ENCODE measurements at regions not wholly inside any gene's neighbourhood (a gene's known extent, or its start where the extent isn't known, plus 50 kb on each side); places are given as distances from the start of the nearest gene placed in this dataset.

GRCh38 chr5:5793242-5794117, 371.0 kb downstream of the ICE1 start:
- Histone ChIP-seq H3K9me3 (no peaks in the 10 kb centered on the region), H3K4me3 (no peak overlapping the region), H3K4me1 (no peaks in the 10 kb centered on the region), H3K36me3 (no peaks in the 10 kb centered on the region), H3K27me3 (no peaks in the 10 kb centered on the region), H3K27ac (no peak overlapping the region)
- DNase-seq (ENCODE audit: low spot score): no peak
- TF ChIP-seq CTCF (IDR thresholded peaks at IDR 0.05): no peak

GRCh38 chr5:5792106-5792505, 369.6 kb downstream of the ICE1 start:
- Histone ChIP-seq H3K27ac (no peak overlapping the region), H3K4me1 (no peaks in the 10 kb centered on the region), H3K9me3 (no peaks in the 10 kb centered on the region), H3K36me3 (no peaks in the 10 kb centered on the region), H3K27me3 (no peaks in the 10 kb centered on the region), H3K4me3 (no peak overlapping the region)
- no peak for TF ChIP-seq CTCF (IDR thresholded peaks at IDR 0.05)
- no peak for DNase-seq (ENCODE audit: low spot score)

GRCh38 chr5:5788793-5789192, 366.3 kb downstream of the ICE1 start:
- TF ChIP-seq CTCF (IDR thresholded peaks at IDR 0.05): no peak
- H3K4me1 ChIP-seq: no peaks in the 10 kb centered on the region

GRCh38 chr5:5787373-5787772, 364.9 kb downstream of the ICE1 start:
- DNase-seq (ENCODE audit: low spot score): no peak
- Histone ChIP-seq H3K9me3 (no peaks in the 10 kb centered on the region), H3K4me1 (no peaks in the 10 kb centered on the region), H3K4me3 (no peak overlapping the region), H3K36me3 (no peaks in the 10 kb centered on the region), H3K27ac (no peak overlapping the region), H3K27me3 (no peaks in the 10 kb centered on the region)
- no peak for TF ChIP-seq CTCF (IDR thresholded peaks at IDR 0.05)

More at GRCh38 chr5:5788793-5789192, 366.3 kb downstream of the ICE1 start:
- Histone ChIP-seq H3K36me3 (no peaks in the 10 kb centered on the region), H3K9me3 (no peaks in the 10 kb centered on the region), H3K27me3 (no peaks in the 10 kb centered on the region), H3K4me3 (no peak overlapping the region), H3K27ac (no peak overlapping the region)
- DNase-seq (ENCODE audit: low spot score): no peak

GRCh38 chr5:5784101-5784500, 361.6 kb downstream of the ICE1 start:
- no peak overlapping the region for H3K4me3 ChIP-seq
- TF ChIP-seq CTCF (IDR thresholded peaks at IDR 0.05): no peak

GRCh38 chr5:5783021-5783420, 360.5 kb downstream of the ICE1 start:
- Histone ChIP-seq H3K9me3 (no peaks in the 10 kb centered on the region), H3K36me3 (no peaks in the 10 kb centered on the region), H3K4me3 (no peak overlapping the region), H3K27ac (no peak overlapping the region), H3K27me3 (no peaks in the 10 kb centered on the region), H3K4me1 (no peaks in the 10 kb centered on the region)
- TF ChIP-seq CTCF (IDR thresholded peaks at IDR 0.05): no peak
- no peak for DNase-seq (ENCODE audit: low spot score)

More at GRCh38 chr5:5784101-5784500, 361.6 kb downstream of the ICE1 start:
- no peaks in the 10 kb centered on the region for H3K4me1 ChIP-seq
- H3K27me3 ChIP-seq: no peaks in the 10 kb centered on the region
- H3K9me3 ChIP-seq: no peaks in the 10 kb centered on the region
- H3K36me3 ChIP-seq: no peaks in the 10 kb centered on the region
- no peak overlapping the region for H3K27ac ChIP-seq
- no peak for DNase-seq (ENCODE audit: low spot score)

Measured in right atrium auricular region (tissue), 2 donors.